RWPE1 (cell line): ENCODE measurements at regions not wholly inside any gene's neighbourhood (a gene's known extent, or its start where the extent isn't known, plus 50 kb on each side); places are given as distances from the start of the nearest gene placed in this dataset.

Source experiments
- CTCF ChIA-PET: fragments of 350-600 bp; sonication (Branson Sonifier 250); formaldehyde crosslinking; extraction: SDS; loops from one replicate; lab custom pipeline; 2021; lab: Yijun Ruan, JAX
- POLR2A ChIA-PET: fragments of 400-600 bp; formaldehyde crosslinking; extraction: SDS; loops from one replicate; lab custom pipeline; 2020; ENCODE audit warnings: antibody characterized with exemption; ENCODE audit not compliant: low non-redundant PET; lab: Yijun Ruan, JAX
- DNase-seq: peaks from one replicate; pipeline ENCODE4 v3.0.0; 2012; ENCODE audit warnings: low spot score
- H3K27ac ChIP-seq: fragments of 450-650 bp; 2 replicates; pipeline ENCODE4 v1.5.1; 2017
- CTCF ChIP-seq: fragments of 450-650 bp; conservative IDR thresholded peaks from 2 replicates; pipeline ENCODE4 v1.5.1; 2017; ENCODE audit warnings: low read depth, mild to moderate bottlenecking

GRCh38 chr5:92969781-92970237 lies 611.2 kb downstream of the NR2F1-AS1 start:
- no peak for DNase-seq
- no peak for TF ChIP-seq CTCF
- no peak overlapping the region for H3K27ac ChIP-seq
- ChIA-PET POLR2A (no interaction called here), CTCF (no interaction called here)

- CTCF ChIA-PET: no interaction called here
- POLR2A ChIA-PET: no interaction called here
- TF ChIP-seq CTCF: no peak
- no peak overlapping the region for H3K27ac ChIP-seq
- no peak for DNase-seq
Observed at GRCh38 chr5:92969191-92969780, 611.7 kb downstream of the NR2F1-AS1 start.

GRCh38 chr5:92963800-92964199 lies 617.2 kb downstream of the NR2F1-AS1 start:
- H3K27ac ChIP-seq: no peak overlapping the region
- CTCF ChIA-PET: no interaction called here
- no peak for DNase-seq

GRCh38 chr5:92962752-92963151 lies 618.3 kb downstream of the NR2F1-AS1 start:
- no peak for DNase-seq
- POLR2A ChIA-PET: no interaction called here
- TF ChIP-seq CTCF: no peak
- H3K27ac ChIP-seq: no peak overlapping the region
- CTCF ChIA-PET: no interaction called here

More at GRCh38 chr5:92963800-92964199, 617.2 kb downstream of the NR2F1-AS1 start:
- no peak for TF ChIP-seq CTCF
- POLR2A ChIA-PET: no interaction called here

GRCh38 chr5:92956886-92957285 lies 624.1 kb downstream of the NR2F1-AS1 start:
- ChIA-PET POLR2A (no interaction called here), CTCF (no interaction called here)
- no peak overlapping the region for H3K27ac ChIP-seq

GRCh38 chr5:92952243-92952642 lies 628.8 kb downstream of the NR2F1-AS1 start:
- TF ChIP-seq CTCF: no peak
- no peak for DNase-seq
- CTCF ChIA-PET: interaction anchor here (0.7 kb wide), 1 partner anchor 13 kb away, joined by 5 read pairs; no protein-coding TSS in a partner anchor
- POLR2A ChIA-PET: no interaction called here
- no peak overlapping the region for H3K27ac ChIP-seq

More at GRCh38 chr5:92956886-92957285, 624.1 kb downstream of the NR2F1-AS1 start:
- TF ChIP-seq CTCF: no peak
- no peak for DNase-seq
